ENCODE measurements at regions not wholly inside any gene's neighbourhood (a gene's known extent, or its start where the extent isn't known, plus 50 kb on each side); places are given as distances from the start of the nearest gene placed in this dataset.
"Not testable (repeated sequence)": the region's sequence is repeated elsewhere in the genome, so short reads cannot be mapped to it uniquely, and the experiment has no call there.

DNA sequence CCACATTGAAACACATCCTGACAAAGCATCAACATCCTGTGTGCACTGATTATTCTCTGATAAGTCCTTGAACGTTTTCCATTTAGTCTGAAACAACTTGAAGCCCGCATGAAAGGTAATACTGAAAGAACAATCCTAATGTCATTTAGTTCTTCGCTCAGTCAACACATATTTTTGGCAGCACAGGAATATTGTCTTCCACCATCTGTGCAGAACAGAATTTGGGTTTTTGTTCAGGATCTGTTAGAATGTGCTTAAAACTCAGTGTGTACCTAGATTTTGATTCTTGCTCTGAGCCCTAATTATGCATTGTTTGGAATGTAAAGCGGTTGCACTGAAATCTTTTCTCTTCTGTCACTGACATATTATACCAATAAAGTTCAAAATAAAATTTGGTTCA, 1036.6 kb downstream of the CDH11 start:
- Histone ChIP-seq H2AFZ (ENCODE audit: low read length, unreplicated experiment) (no peak overlapping the region), H3K4me1 (ENCODE audit: control insufficient read depth, insufficient read depth, low read length, unreplicated experiment) (no peaks in the 10 kb centered on the region), H3K36me3 (ENCODE audit: insufficient read depth, low read length) (no peaks in the 10 kb centered on the region), H3K79me2 (ENCODE audit: control insufficient read depth, insufficient read depth, low read length, unreplicated experiment) (no peaks in the 10 kb centered on the region), H3K27me3 (ENCODE audit: insufficient read depth, low read length) (no peaks in the 10 kb centered on the region), H3K4me3 (ENCODE audit: low read depth, low read length) (no peak overlapping the region), H3K27ac (ENCODE audit: low read depth, low read length) (no peak overlapping the region)

DNA sequence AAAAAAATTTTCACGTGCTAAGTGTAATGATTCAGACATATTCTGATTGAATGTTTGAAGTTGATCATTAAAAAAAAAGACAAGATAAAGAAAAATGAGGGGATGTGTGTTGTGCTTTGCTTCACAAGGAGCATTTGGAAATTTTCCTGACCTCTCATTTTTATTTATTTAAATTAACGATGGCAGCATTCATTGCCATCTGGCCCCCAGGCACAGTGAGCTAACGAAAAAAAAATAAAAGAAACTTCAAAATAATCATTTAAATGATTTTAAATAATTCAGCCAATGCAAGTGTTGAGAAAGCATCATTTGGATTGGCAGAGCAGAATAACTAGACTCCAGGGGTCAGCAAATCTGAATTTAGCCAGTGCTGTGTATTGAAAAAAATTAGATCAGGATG, 1037.2 kb downstream of the CDH11 start:
- H2AFZ ChIP-seq (ENCODE audit: low read length, unreplicated experiment): no peak overlapping the region
- H3K36me3 ChIP-seq (ENCODE audit: insufficient read depth, low read length): no peaks in the 10 kb centered on the region
- no peaks in the 10 kb centered on the region for H3K79me2 ChIP-seq (ENCODE audit: control insufficient read depth, insufficient read depth, low read length, unreplicated experiment)
- H3K27me3 ChIP-seq (ENCODE audit: insufficient read depth, low read length): no peaks in the 10 kb centered on the region
- no peak overlapping the region for H3K27ac ChIP-seq (ENCODE audit: low read depth, low read length)
- no peaks in the 10 kb centered on the region for H3K4me1 ChIP-seq (ENCODE audit: control insufficient read depth, insufficient read depth, low read length, unreplicated experiment)
- no peak overlapping the region for H3K4me3 ChIP-seq (ENCODE audit: low read depth, low read length)

- no peak overlapping the region for H3K4me3 ChIP-seq (ENCODE audit: low read depth, low read length)
- no peaks in the 10 kb centered on the region for H3K79me2 ChIP-seq (ENCODE audit: control insufficient read depth, insufficient read depth, low read length, unreplicated experiment)
- H3K27ac ChIP-seq (ENCODE audit: low read depth, low read length): no peak overlapping the region
- H2AFZ ChIP-seq (ENCODE audit: low read length, unreplicated experiment): no peak overlapping the region
- no peaks in the 10 kb centered on the region for H3K27me3 ChIP-seq (ENCODE audit: insufficient read depth, low read length)
- H3K4me1 ChIP-seq (ENCODE audit: control insufficient read depth, insufficient read depth, low read length, unreplicated experiment): no peaks in the 10 kb centered on the region
- H3K36me3 ChIP-seq (ENCODE audit: insufficient read depth, low read length): no peaks in the 10 kb centered on the region
Measured at GRCh38 chr16:64083428-64084129, 1038.3 kb downstream of the CDH11 start.

DNA sequence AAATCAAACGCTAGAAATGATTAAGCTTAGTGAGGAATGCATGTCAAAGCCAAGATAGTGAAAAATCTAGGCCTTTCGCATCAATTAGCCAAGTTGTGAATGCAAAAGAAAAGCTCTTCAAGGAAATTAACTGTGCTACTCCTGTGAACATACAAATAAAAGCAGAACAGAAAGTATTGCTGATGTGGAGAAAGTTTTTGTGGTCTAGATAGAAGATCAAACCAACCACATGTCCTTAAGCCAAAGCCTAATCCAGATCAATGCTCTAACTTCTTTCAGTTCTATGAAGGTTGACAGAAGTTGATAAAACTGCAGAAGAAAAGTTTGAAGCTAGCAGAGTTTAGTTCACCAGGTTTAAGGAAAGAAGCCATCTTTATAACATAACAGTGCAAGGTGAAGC, 1044.6 kb downstream of the CDH11 start:
- Histone ChIP-seq H2AFZ (ENCODE audit: low read length, unreplicated experiment) (no peak overlapping the region), H3K79me2 (ENCODE audit: control insufficient read depth, insufficient read depth, low read length, unreplicated experiment) (no peaks in the 10 kb centered on the region), H3K27me3 (ENCODE audit: insufficient read depth, low read length) (no peaks in the 10 kb centered on the region), H3K36me3 (ENCODE audit: insufficient read depth, low read length) (no peaks in the 10 kb centered on the region), H3K4me1 (ENCODE audit: control insufficient read depth, insufficient read depth, low read length, unreplicated experiment) (no peaks in the 10 kb centered on the region), H3K4me3 (ENCODE audit: low read depth, low read length) (no peak overlapping the region), H3K27ac (ENCODE audit: low read depth, low read length) (no peak overlapping the region)

- no peaks in the 10 kb centered on the region for H3K27me3 ChIP-seq (ENCODE audit: insufficient read depth, low read length)
- H3K79me2 ChIP-seq (ENCODE audit: control insufficient read depth, insufficient read depth, low read length, unreplicated experiment): no peaks in the 10 kb centered on the region
- H3K4me3 ChIP-seq (ENCODE audit: low read depth, low read length): no peak overlapping the region
- no peaks in the 10 kb centered on the region for H3K36me3 ChIP-seq (ENCODE audit: insufficient read depth, low read length)
- no peaks in the 10 kb centered on the region for H3K4me1 ChIP-seq (ENCODE audit: control insufficient read depth, insufficient read depth, low read length, unreplicated experiment)
- no peak overlapping the region for H3K27ac ChIP-seq (ENCODE audit: low read depth, low read length)
- no peak overlapping the region for H2AFZ ChIP-seq (ENCODE audit: low read length, unreplicated experiment)
Measured at GRCh38 chr16:64074706-64075105, 1047.2 kb downstream of the CDH11 start.

GRCh38 chr16:64072131-64072730, 1049.6 kb downstream of the CDH11 start:
- not testable (repeated sequence) for H3K4me3 ChIP-seq (ENCODE audit: low read depth, low read length); H3K27ac ChIP-seq (ENCODE audit: low read depth, low read length); H3K36me3 ChIP-seq (ENCODE audit: insufficient read depth, low read length); H3K27me3 ChIP-seq (ENCODE audit: insufficient read depth, low read length); H2AFZ ChIP-seq (ENCODE audit: low read length, unreplicated experiment); H3K4me1 ChIP-seq (ENCODE audit: control insufficient read depth, insufficient read depth, low read length, unreplicated experiment); H3K79me2 ChIP-seq (ENCODE audit: control insufficient read depth, insufficient read depth, low read length, unreplicated experiment)

DNA sequence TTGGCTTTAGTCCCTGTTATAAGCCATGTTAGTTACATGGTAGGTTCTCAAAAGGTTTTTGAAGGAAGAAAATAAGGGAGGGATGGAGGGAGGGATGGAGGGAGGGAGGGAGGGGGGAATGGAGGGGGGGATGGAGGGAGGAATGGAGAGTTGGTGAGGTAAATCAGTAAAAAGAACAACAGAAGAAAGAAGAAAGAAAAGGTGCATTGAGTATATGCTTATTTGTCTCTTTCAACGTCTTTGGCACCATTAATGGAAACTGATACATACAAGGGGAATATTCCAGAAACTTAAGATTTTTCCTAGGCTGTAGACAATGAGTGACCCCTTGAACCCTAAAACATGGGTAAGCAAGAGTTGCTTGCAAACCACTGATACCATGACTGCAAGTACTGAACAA, 1056.3 kb downstream of the CDH11 start:
- no peaks in the 10 kb centered on the region for H3K79me2 ChIP-seq (ENCODE audit: control insufficient read depth, insufficient read depth, low read length, unreplicated experiment)
- H3K27me3 ChIP-seq (ENCODE audit: insufficient read depth, low read length): no peaks in the 10 kb centered on the region
- H3K27ac ChIP-seq (ENCODE audit: low read depth, low read length): no peak overlapping the region
- no peaks in the 10 kb centered on the region for H3K4me1 ChIP-seq (ENCODE audit: control insufficient read depth, insufficient read depth, low read length, unreplicated experiment)
- no peak overlapping the region for H2AFZ ChIP-seq (ENCODE audit: low read length, unreplicated experiment)
- H3K4me3 ChIP-seq (ENCODE audit: low read depth, low read length): no peak overlapping the region
- H3K36me3 ChIP-seq (ENCODE audit: insufficient read depth, low read length): no peaks in the 10 kb centered on the region

GRCh38 chr16:64061621-64062020, 1060.2 kb downstream of the CDH11 start:
- H3K79me2 ChIP-seq (ENCODE audit: control insufficient read depth, insufficient read depth, low read length, unreplicated experiment): no peaks in the 10 kb centered on the region
- no peaks in the 10 kb centered on the region for H3K4me1 ChIP-seq (ENCODE audit: control insufficient read depth, insufficient read depth, low read length, unreplicated experiment)
- H3K4me3 ChIP-seq (ENCODE audit: low read depth, low read length): no peak overlapping the region
- H3K36me3 ChIP-seq (ENCODE audit: insufficient read depth, low read length): no peaks in the 10 kb centered on the region
- no peaks in the 10 kb centered on the region for H3K27me3 ChIP-seq (ENCODE audit: insufficient read depth, low read length)
- H3K27ac ChIP-seq (ENCODE audit: low read depth, low read length): no peak overlapping the region
- no peak overlapping the region for H2AFZ ChIP-seq (ENCODE audit: low read length, unreplicated experiment)

DNA sequence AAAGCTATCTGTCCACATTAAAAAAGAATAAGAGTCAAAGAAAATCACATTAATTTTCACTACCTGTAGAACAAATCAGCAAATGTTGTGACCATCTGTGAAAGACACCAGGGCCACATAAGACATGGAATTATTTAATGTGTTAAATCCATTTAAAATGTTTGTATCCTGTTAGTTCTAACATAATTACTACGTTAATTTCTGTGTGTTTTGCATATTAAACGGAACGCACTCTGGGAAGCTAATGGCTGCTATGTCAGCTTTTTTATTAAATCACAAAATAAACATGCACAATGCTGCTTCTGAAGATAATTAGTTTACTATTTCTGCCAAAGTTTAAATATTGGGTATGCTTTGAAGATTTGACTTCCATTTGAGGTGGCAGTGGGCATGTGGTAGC, 1061.2 kb downstream of the CDH11 start:
- Histone ChIP-seq H3K4me3 (ENCODE audit: low read depth, low read length) (no peak overlapping the region), H3K27me3 (ENCODE audit: insufficient read depth, low read length) (no peaks in the 10 kb centered on the region), H3K79me2 (ENCODE audit: control insufficient read depth, insufficient read depth, low read length, unreplicated experiment) (no peaks in the 10 kb centered on the region), H3K27ac (ENCODE audit: low read depth, low read length) (no peak overlapping the region), H3K4me1 (ENCODE audit: control insufficient read depth, insufficient read depth, low read length, unreplicated experiment) (no peaks in the 10 kb centered on the region), H3K36me3 (ENCODE audit: insufficient read depth, low read length) (no peaks in the 10 kb centered on the region), H2AFZ (ENCODE audit: low read length, unreplicated experiment) (no peak overlapping the region)

- Histone ChIP-seq H3K27ac (ENCODE audit: low read depth, low read length) (no peak overlapping the region), H3K4me3 (ENCODE audit: low read depth, low read length) (no peak overlapping the region), H3K36me3 (ENCODE audit: insufficient read depth, low read length) (no peaks in the 10 kb centered on the region), H3K79me2 (ENCODE audit: control insufficient read depth, insufficient read depth, low read length, unreplicated experiment) (no peaks in the 10 kb centered on the region), H3K4me1 (ENCODE audit: control insufficient read depth, insufficient read depth, low read length, unreplicated experiment) (no peaks in the 10 kb centered on the region), H2AFZ (ENCODE audit: low read length, unreplicated experiment) (no peak overlapping the region), H3K27me3 (ENCODE audit: insufficient read depth, low read length) (no peaks in the 10 kb centered on the region)
Measured at GRCh38 chr16:64058685-64059084, 1063.2 kb downstream of the CDH11 start.

- H3K79me2 ChIP-seq (ENCODE audit: control insufficient read depth, insufficient read depth, low read length, unreplicated experiment): no peaks in the 10 kb centered on the region
- H3K27me3 ChIP-seq (ENCODE audit: insufficient read depth, low read length): no peaks in the 10 kb centered on the region
- H3K4me1 ChIP-seq (ENCODE audit: control insufficient read depth, insufficient read depth, low read length, unreplicated experiment): no peaks in the 10 kb centered on the region
- H3K27ac ChIP-seq (ENCODE audit: low read depth, low read length): no peak overlapping the region
- no peaks in the 10 kb centered on the region for H3K36me3 ChIP-seq (ENCODE audit: insufficient read depth, low read length)
- no peak overlapping the region for H2AFZ ChIP-seq (ENCODE audit: low read length, unreplicated experiment)
- H3K4me3 ChIP-seq (ENCODE audit: low read depth, low read length): no peak overlapping the region
Measured at GRCh38 chr16:64051824-64052223, 1070.0 kb downstream of the CDH11 start.

All from ACC112 (cell line).